NCI-H2029 treated with DMSO at 0.1 percent for 48 hours (cell line): ENCODE measurements at regions not wholly inside any gene's neighbourhood (a gene's known extent, or its start where the extent isn't known, plus 50 kb on each side); places are given as distances from the start of the nearest gene placed in this dataset.

ENCODE experiments used
- DNase-seq: peaks from one replicate; lab custom pipeline; 2025; lab: John Stamatoyannopoulos, UW

DNA sequence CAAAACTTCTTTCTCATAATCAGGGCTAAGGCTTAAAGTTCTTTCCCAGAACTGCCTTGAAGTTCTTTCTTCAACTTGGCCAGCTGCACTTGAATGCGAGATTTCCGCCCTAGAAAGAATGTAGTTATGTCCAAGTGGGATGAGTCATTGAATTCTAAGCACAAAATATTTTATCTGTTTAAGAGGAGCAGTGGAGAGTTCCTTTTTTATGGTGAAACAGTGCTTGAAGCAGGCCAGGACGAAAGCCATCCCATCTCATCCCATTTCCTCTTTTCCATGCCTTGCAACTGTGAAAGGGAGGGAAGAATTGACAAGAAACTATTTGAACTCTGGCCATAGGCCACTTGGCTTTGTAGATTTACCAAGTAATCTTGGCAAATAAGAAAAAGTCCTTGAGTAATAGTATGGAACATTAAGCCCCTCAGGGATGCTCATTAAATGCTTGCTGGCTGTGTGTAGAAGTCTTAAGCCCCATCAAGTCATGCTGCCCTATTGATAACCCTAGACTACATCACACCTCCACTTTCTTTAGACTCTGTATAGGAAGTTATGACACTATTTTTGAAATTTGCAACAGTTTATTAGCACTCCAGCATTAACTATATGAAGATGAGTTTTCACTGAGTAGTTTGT is 174.5 kb downstream of the KCTD12 start:
- DNase-seq, result no peak

DNA sequence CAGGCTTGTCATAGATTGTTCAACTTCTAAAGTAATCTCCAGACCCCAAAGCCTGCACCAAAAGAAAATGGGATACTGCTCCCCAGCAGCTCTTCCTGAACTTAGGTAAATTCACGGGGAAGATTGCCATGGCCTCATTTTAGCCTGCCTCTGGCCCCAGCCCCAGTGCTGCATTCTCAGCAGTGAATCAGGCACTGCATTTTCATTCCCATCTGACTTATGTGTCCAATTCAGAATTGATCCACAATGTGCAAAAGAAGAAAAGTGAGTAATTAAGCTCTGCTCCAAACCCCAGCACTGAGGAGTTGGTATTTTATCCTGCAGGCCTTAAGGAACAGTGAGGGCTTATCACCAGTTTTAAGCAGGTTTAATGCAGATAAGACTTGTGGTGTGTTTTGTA is 176.4 kb downstream of the KCTD12 start:
- no peak for DNase-seq

DNA sequence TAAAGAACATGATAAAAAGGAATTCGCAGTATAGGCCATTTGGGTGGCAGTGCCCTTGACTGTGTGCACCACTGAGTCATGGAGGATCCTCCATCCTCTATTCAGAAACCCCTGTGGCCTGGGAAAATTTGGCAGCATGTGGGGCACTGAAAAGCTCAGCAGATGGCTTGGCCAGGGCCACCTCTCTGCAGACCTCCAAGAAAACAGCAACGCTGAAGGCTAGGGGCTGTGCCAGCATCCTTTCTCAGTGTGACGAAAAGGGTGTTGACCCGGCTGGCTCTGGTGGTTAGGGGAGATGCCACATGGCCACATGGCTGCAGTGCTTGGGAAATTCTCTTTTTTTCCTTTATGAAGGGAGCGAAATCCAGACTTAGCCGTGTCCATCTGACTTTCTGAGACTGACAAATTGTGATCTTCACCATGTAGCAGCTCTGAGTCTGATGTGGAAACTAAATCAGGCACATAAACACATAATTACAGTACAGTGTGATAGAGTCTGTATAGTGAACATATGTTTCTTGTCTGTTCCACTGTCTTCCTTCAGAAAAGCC is 178.0 kb downstream of the KCTD12 start:
- no peak for DNase-seq

DNA sequence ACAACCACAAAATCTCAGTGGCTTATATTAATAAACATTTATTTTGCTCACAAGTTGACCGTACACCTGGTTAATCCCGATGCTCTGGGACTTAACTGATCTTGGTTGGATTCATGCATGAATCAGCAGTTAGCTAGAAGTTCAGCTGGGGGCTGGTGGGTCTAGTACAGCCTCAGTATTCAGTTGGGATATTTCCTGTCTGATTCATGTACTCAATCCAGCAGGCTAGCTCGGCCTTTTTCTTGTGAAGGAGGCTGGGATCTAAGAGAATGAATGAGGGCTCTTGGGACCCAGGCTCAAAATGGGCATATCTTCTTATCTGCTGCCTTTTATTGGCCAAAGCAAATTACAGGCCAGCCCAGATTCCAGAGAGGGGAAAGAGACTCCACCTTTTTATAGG is 178.8 kb downstream of the KCTD12 start:
- no peak for DNase-seq

DNA sequence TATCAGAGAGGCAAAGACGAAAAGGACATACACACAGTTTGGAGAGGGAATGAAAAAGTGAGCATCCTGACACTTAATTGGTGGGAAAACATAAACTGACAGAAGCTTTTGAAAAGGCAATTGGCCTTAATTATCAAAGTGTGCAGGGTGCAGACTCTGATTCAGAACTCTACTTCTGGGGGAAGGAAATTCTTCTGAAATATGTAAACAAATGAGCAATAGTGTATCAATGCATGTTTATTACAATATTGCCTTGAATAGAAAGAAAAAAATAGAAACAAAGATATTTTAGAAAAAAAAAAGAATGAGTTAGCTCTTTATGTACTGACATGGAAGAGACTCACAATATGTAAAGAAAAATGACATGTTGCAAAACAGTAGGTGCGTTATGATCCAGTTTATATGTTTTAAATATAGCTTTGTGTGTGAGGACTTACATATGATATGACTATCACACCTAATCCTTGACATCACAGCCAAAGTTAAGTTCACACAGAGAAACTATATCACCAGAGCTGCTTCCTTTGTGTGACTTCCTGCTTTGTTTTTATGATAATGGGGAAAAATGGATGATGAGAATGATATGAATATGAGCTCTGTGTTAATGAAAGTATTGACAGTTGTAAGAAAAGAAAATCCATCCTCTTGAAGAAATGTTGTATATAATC is 182.4 kb downstream of the KCTD12 start:
- no peak for DNase-seq

DNA sequence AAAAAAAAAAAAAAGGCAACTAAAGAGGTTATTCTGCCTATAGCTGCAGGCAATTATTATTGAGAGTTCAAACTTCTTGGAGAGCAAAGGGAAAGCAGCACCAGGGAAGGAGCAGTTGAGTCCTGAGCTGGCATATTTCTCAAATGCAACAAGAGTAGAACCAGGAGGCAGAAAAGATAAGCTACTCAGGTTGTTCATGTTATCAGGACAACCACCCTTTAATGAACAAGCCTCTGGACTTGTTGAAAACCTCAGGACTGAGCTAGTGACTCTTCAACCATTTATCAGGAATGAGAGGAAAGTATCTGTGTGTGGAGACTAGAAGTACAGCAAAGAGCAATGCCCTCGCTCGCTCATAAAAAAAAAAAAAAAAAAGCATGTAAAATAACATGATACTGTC is 183.0 kb downstream of the KCTD12 start:
- no peak for DNase-seq

DNA sequence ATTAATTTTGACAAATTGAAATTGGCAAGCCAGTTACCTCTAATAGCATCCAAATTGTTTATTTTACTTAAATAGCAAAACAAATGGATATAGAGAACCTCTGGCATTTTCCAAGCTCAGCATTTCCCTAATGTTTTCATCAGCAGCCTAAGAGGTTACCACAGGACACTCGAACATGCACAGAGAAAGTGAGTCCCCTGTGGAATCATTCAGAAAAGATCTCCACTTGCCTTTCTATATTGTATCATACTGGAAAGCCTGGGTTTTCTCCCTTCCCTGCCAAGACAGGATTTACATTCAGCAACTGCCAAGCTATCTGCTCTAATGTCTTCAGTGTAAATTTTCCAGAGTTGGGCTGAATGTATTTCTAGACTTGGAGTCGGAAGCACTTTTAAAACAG is 188.9 kb downstream of the KCTD12 start:
- DNase-seq, result no peak

DNA sequence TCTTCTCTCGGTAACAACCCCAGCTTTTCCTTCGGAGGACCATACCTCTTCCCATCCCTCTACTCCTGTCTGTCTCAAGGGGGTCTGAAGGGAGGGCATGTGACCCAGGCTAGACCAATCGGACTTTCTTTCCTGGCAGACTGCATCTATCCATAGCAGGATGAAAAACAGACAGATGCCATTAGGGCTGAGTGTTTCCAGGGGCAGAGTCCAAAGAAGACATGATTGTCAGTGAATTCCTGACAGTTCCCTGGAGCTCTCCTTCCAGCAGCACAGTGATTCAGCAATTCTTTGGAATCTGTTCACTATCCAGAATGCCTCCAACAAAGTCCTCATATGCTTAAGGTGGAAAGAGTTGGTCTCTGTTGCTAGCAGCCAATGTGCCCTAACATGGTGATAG is 189.8 kb downstream of the KCTD12 start:
- DNase-seq, result no peak

DNA sequence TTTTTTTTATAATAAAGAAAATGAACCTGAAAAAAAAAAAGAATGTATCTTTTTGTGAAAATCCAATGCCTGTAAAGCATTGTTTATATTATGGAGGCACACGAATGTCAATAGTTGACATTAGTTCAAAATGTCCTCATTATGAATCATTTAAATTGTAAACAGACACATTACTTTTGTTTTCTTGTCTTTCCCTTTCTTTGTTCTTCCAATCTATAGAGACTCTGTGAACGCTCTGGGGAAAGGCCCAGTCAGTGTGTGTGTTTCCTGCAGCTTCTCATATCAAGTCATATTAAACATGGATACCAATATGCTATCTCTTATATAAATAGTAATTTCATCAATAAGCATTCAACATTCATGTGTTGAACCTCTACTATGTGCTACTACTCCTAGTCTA is 193.1 kb downstream of the KCTD12 start:
- DNase-seq, result no peak

DNA sequence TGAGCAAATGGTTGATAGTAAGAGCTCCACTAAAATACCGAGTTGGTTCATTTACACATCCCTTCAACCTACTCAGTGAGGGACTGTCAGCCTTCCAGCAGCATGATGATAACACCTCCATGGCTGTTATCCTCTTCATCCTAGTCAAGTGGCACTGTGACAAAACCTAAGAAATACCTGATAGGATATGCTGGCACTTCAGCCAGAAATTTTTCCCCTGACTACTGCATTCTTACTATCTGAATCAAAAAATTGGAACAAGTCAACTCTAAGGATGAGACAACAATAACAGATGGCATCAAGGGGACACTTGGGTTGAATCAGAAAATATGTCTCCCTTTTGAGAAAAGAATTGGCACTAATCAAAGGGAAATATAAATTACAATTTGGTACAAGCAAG is 193.9 kb downstream of the KCTD12 start:
- no peak for DNase-seq

DNA sequence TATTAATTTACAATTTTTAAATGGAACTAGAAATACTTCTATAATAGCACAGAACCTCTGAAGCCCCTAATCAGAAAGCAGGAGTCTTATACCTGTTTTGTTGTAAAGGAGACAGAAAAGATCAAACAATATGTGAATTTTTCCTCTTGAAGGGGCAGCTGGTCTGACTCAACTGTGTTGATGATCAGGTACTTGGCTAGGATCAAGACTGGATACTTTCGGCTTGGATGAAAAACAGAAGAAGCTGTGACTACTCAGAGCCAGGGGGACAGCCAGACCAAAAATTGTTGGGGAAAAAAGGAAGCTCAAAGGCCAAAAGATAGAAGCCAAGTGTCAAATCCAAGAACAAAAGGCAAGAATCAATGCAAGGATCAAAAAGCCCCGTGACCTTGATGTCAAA is 195.6 kb downstream of the KCTD12 start:
- DNase-seq, result no peak

DNA sequence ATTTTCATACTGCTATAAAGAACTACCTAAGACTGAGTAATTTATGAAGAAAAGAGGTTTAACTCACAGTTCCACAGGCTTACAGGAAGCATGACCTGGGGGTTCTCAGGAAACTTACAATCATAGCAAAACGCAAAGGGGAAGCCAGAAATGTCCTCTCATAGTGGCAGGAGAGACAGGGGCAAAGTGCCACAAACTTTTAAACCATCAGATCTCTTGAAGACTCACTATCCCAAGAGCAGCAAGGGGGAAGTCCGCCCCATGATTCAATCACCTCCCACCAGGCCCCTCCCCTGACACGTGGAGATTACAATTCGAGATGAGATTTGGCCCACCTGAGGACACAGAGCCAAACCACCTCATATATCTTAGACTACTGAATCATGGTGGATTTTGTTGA is 198.7 kb downstream of the KCTD12 start:
- DNase-seq, result no peak

DNA sequence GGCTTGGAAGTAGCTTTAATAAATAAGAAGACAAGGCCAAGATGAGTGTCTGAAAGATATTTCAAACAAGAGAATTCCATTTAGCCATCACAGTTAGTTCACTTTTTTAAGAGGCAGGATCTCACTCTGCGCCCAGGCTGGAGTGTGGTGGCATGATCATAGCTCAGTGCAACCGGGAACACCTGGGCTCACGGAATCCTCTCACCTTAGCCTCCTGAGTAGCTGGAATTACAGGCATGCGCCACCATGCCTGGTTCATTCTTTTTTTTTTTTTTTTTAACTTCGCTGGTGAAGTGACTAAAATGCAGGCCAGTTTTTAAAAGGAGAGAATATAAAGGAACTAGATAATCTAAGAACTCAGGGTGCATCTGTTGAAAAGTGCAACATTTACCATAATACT is 200.3 kb downstream of the KCTD12 start:
- DNase-seq, result no peak

DNA sequence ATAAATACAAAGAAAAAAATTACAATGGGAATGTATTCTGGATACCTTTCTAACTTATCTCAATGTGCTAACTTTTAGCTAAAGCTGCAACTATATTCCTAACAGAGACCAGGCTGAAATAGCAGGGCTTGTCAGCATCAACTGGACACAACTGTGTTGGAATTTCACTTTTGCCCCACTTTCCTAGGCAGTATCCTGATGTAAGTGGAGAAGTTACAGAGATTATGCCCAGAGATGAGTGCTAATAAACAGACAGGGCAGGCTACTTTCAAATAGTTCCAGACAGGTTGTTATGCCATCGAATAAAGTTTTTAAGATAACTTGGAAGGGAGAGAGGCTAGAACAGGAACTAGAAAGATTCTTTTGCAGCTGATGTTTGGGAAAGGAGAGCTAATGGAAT is 201.9 kb downstream of the KCTD12 start:
- no peak for DNase-seq

DNA sequence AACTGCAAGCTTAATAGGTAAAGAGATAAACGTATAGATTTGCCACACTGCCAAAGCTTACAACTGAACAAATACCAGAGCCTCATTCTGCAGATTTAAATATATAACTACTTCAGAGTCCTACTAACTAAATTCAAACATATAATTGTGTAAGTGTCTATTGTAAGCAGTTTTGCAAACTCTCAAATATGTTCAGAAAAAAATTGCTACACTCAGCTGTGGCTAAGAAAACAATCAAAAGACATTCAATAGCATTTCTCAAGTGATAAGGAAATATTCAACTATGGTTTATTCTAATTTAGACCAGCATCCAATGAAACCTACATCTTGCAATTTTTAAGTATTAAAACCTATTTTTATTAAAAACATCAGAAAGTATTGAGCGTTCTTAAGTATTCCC is 202.4 kb downstream of the KCTD12 start:
- no peak for DNase-seq

DNA sequence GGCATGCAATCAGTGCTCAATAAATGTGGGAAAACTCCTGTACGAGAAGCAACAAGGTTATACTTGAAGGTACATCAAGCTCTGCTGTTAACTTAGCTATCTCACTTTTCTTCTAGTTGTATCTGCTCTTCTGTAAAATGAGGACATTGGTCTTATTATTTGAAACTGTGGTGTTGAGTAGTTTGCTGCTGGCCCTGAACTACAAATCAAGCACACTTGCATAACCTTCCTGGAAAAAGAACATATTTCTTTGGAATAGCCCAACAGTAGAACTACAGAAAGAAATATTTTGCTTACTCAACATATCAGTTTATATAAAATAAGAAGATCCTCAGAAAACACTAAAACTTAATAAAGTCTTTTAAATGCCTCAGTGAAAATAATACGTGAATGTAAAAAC is 203.0 kb downstream of the KCTD12 start:
- DNase-seq, result no peak

DNA sequence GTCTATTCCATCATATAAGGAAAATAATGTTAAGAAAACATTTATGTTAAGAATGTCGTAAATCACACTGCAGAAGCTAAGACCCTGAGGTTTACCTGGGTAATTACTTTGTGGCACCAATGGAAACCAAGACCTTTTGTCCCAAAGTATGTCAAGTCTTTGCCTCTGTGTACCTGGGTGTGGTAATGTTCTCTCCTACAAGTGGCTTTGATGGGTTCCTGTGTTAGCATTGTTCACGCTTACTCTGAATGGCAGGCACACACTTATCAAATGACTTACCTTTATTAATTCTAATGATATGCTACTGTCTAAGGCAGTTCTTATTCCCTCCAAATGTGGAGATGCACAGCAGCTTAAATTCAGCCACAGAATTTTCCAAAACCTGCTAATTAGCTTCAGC is 206.1 kb downstream of the KCTD12 start:
- DNase-seq, result no peak

DNA sequence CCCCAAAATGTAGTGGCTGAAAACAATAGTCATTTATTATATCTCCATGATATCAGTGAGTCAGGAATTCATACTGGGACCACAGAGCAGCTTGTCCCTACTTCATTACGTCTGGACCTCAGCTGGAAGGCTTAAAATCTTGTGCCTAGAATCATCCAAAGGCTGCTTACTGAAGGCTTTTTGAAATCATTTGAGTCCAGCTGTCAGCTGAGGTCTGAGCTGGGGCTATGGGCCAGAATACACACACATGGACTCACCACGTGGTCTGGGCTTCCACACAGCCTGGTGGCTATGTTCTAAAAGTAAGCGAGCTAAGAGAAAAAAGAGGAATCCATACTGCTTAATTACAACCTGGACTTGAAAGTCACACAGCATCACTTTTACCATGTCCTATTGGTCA is 209.2 kb downstream of the KCTD12 start:
- DNase-seq, result no peak

DNA sequence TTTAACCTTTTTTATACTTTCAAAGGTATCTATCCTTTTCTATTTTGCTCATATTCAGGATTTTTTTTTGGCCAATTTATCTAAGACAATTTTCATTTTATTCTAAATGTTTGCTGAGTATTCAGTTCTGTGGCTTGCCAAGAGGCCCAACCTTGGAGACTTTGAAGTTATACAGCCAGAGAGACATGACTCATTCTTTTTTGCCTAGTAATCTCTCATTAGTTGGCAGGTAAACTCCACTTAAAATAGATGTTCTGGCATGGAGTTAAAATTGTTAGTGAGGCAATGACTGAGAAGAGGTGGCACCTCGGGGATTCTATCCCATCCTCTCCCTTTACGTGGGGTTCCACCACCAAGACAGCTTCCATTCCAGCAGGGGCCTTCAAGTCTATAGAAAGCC is 213.8 kb downstream of the KCTD12 start:
- DNase-seq, result no peak

DNA sequence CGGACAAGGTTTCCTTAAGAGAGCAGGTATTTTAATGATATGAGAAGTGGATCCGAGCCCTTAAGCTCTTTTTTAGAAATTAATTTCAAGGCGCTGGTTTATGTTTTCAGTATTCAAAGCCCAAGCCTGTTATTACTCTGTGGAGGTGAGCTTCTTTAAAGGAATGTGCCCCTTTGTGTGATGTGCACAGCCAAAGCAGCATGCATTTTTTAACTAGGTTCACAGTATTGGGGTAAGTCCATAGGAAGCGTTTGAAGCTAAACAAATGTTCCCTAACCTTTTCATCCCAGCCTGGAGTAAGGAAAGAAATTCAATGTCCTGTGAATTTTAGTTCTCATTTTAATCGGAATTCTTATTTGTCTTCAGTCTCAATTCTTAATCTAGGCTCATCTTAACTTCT is 217.5 kb downstream of the KCTD12 start:
- DNase-seq, result no peak

DNA sequence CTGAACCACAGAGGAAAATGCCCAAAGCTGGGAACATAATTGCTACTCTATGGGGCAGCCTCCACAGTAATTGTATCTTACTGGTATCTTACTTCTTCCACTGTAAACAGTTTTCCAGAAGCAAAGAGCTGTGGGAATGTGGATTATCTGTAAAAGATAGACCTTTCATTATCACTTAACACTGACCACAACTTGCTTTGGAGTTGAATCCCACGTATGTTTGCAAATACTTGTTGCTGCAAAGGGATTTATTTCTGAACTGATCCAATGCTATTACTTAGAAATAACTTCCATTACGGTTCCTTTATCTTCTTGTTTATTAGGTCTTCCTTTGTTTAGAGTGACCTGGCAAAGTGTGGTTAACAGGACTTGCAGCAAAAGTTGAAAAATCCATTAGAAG is 218.1 kb downstream of the KCTD12 start:
- DNase-seq, result no peak

DNA sequence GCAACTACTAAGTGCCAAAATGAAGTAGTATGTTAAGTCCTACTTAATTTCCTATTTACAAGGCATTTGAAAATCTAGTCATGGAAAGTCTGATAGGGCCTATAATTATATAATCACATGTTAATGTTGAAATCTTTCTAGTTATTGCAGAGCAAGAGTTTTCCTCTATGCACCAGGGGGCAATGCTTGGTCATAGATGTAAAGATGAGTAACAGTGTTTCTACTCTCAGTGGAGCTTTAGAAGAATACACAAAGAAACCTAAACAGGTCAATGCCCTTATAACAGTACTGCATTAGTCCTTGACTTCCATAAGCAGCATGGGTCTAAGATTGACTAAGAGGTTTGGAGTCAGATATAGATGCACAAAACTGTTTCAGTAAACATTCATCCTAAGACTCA is 218.7 kb downstream of the KCTD12 start:
- DNase-seq, result no peak

DNA sequence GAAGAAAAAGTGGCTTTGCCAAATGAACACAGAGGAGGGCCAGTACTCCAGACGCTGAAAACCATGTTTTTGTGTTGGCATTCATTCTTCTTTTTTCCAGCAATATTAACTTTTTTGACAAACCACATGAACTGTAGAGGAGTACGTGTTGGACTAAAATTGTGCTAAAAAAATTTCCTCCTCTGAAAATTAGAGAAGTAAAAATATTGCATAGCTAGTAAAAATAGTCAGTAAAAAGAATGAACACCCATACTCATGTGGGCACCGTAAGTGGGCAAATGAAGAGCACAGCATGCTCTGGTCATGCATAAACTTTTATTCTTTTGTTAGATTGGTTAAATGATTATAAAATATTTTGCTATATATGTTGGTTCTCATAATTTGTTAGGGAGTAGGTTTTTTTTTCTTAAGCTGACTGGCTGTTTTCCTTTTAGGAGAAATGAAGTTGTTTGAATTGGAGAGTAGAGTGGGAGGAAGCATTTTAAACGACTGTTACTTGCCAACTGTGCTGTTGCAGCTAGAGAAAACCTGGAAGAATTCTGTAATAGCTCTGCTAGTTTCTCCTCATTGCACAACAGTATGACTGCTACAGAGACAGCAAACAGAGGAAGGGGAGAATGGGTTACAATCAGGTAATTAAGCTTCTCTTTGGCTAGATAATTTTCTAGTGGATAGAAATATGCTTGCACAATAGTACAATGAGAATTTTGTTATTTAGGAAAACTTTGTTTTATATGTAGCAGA is 222.4 kb downstream of the KCTD12 start:
- DNase-seq, result no peak
